NCI-H1417 treated with DMSO at 0.1 percent for 48 hours (cell line): ENCODE measurements at regions not wholly inside any gene's neighbourhood (a gene's known extent, or its start where the extent isn't known, plus 50 kb on each side); places are given as distances from the start of the nearest gene placed in this dataset.
A peak's percentile ranks its signal among the peaks of the same experiment; 100 is the strongest.
"Not testable (repeated sequence)": the region's sequence is repeated elsewhere in the genome, so short reads cannot be mapped to it uniquely, and the experiment has no call there.

Experiments
- DNase-seq: peaks from one replicate; lab custom pipeline; 2025; lab: John Stamatoyannopoulos, UW

GRCh38 chr1:178643349-178643748 is 81.7 kb upstream of the RALGPS2 start:
- DNase-seq = no peak

- DNase-seq = no peak
Observed at GRCh38 chr1:178643831-178644230, 81.2 kb upstream of the RALGPS2 start.

GRCh38 chr1:178644308-178645120 is 80.5 kb upstream of the RALGPS2 start:
- DNase-seq = no peak

GRCh38 chr1:178645157-178645807 is 79.8 kb upstream of the RALGPS2 start:
- peak; percentile 7 for DNase-seq

GRCh38 chr1:178645808-178646200 is 79.2 kb upstream of the RALGPS2 start:
- no peak for DNase-seq

GRCh38 chr1:178646821-178647220 is 78.2 kb upstream of the RALGPS2 start:
- DNase-seq = no peak

- no peak for DNase-seq
Observed at GRCh38 chr1:178648151-178648550, 76.9 kb upstream of the RALGPS2 start.

GRCh38 chr1:178649582-178650350 is 75.3 kb upstream of the RALGPS2 start:
- DNase-seq = no peak

- DNase-seq = no peak
Observed at GRCh38 chr1:178650934-178651511, 74.0 kb upstream of the RALGPS2 start.

- DNase-seq = no peak
Observed at GRCh38 chr1:178651742-178652141, 73.3 kb upstream of the RALGPS2 start.

- DNase-seq = no peak
Observed at GRCh38 chr1:178652506-178653490, 72.2 kb upstream of the RALGPS2 start.

- DNase-seq = no peak
Observed at GRCh38 chr1:178659789-178660208, 65.2 kb upstream of the RALGPS2 start.

- DNase-seq = no peak
Observed at GRCh38 chr1:178660461-178660860, 64.6 kb upstream of the RALGPS2 start.

GRCh38 chr1:178664278-178664677 is 60.8 kb upstream of the RALGPS2 start:
- no peak for DNase-seq

GRCh38 chr1:178665579-178665978 is 59.5 kb upstream of the RALGPS2 start:
- no peak for DNase-seq

GRCh38 chr1:178666891-178667290 is 58.2 kb upstream of the RALGPS2 start:
- DNase-seq = not testable (repeated sequence)

GRCh38 chr1:178672434-178672833 is 52.6 kb upstream of the RALGPS2 start:
- no peak for DNase-seq

GRCh38 chr1:178674559-178674958 is 50.5 kb upstream of the RALGPS2 start:
- DNase-seq = not testable (repeated sequence)
